Trophoblast cell (in vitro differentiated cells and primary cell): ENCODE measurements at regions not wholly inside any gene's neighbourhood (a gene's known extent, or its start where the extent isn't known, plus 50 kb on each side); places are given as distances from the start of the nearest gene placed in this dataset.

Experiments used
- DNase-seq, 2 donors: peaks; one replicate each; pipeline ENCODE4 v3.0.0-alpha.2; 2016
- H2AFZ ChIP-seq: 2 replicates; pipeline ENCODE4 v1.6.1; 2013; ENCODE audit warnings: low read length, moderate library complexity, mild to moderate bottlenecking; ENCODE audit not compliant: insufficient read depth, poor library complexity
- H2AK5ac ChIP-seq: 2 replicates; pipeline ENCODE4 v1.6.1; 2013; ENCODE audit warnings: mild to moderate bottlenecking, low read length
- H2BK120ac ChIP-seq: 2 replicates; pipeline ENCODE4 v1.6.1; 2013; ENCODE audit warnings: low read length, mild to moderate bottlenecking, moderate library complexity; ENCODE audit not compliant: insufficient read depth, poor library complexity
- H2BK12ac ChIP-seq: 2 replicates; pipeline ENCODE4 v1.6.1; 2013; ENCODE audit warnings: mild to moderate bottlenecking, low read length, moderate library complexity
- H2BK5ac ChIP-seq: 2 replicates; pipeline ENCODE4 v1.6.1; 2013; ENCODE audit warnings: low read length, low read depth, moderate library complexity, mild to moderate bottlenecking; ENCODE audit not compliant: poor library complexity
- H3K14ac ChIP-seq: 2 replicates; pipeline ENCODE4 v1.6.1; 2013; ENCODE audit warnings: mild to moderate bottlenecking, low read length
- H3K18ac ChIP-seq: 2 replicates; pipeline ENCODE4 v1.6.1; 2013; ENCODE audit warnings: mild to moderate bottlenecking, low read length
- H3K23ac ChIP-seq: 2 replicates; pipeline ENCODE4 v1.6.1; 2013; ENCODE audit warnings: low read length
- H3K27ac ChIP-seq: 2 replicates; pipeline ENCODE4 v1.5.1; 2013; ENCODE audit warnings: low read depth, mild to moderate bottlenecking, inconsistent platforms, low read length, moderate library complexity
- H3K27me3 ChIP-seq: 2 replicates; pipeline ENCODE4 v1.6.1; 2013; ENCODE audit warnings: inconsistent platforms, mild to moderate bottlenecking, low read length, moderate library complexity; ENCODE audit not compliant: insufficient read depth
- H3K36me3 ChIP-seq, 2 experiments: 1 replicate in 1 of 2; 2 replicates in 1 of 2; pipeline ENCODE4 v1.6.1; 2013; ENCODE audit warnings: low read length in 2 of 2, mild to moderate bottlenecking in 2 of 2, moderate library complexity in 1 of 2; ENCODE audit not compliant: insufficient read depth in 2 of 2, control insufficient read depth in 1 of 2
- H3K4ac ChIP-seq: 2 replicates; pipeline ENCODE4 v1.6.1; 2013; ENCODE audit warnings: low read depth, mild to moderate bottlenecking, low read length, moderate library complexity
- H3K4me1 ChIP-seq, 2 experiments: 1 replicate in 1 of 2; 2 replicates in 1 of 2; pipeline ENCODE4 v1.6.1; 2013; ENCODE audit warnings: low read length in 2 of 2, mild to moderate bottlenecking in 2 of 2, moderate library complexity in 1 of 2; ENCODE audit not compliant: insufficient read depth in 2 of 2, control insufficient read depth in 1 of 2
- H3K4me2 ChIP-seq: 2 replicates; pipeline ENCODE4 v1.6.1; 2013; ENCODE audit warnings: inconsistent platforms, mild to moderate bottlenecking, low read length, moderate library complexity
- H3K4me3 ChIP-seq: 2 replicates; pipeline ENCODE4 v1.5.1; 2013; ENCODE audit warnings: mild to moderate bottlenecking, low read depth, low read length, inconsistent platforms
- H3K79me1 ChIP-seq: one replicate; pipeline ENCODE4 v1.6.1; 2013; ENCODE audit warnings: low read length
- H3K79me2 ChIP-seq: 2 replicates; pipeline ENCODE4 v1.6.1; 2013; ENCODE audit warnings: low read length, mild to moderate bottlenecking; ENCODE audit not compliant: control insufficient read depth, insufficient read depth, poor library complexity
- H3K9ac ChIP-seq: 2 replicates; pipeline ENCODE4 v1.6.1; 2013; ENCODE audit warnings: mild to moderate bottlenecking, low read length
- H3K9me3 ChIP-seq: 2 replicates; pipeline ENCODE4 v1.6.1; 2013; ENCODE audit warnings: low read depth, mild to moderate bottlenecking, control low read depth, inconsistent platforms, low read length; ENCODE audit not compliant: insufficient read depth
- H4K12ac ChIP-seq: 2 replicates; pipeline ENCODE4 v1.6.1; 2013; ENCODE audit warnings: low read depth, mild to moderate bottlenecking, low read length, moderate library complexity
- H4K8ac ChIP-seq: 2 replicates; pipeline ENCODE4 v1.6.1; 2013; ENCODE audit warnings: low read depth, mild to moderate bottlenecking, low read length, moderate library complexity
- H4K91ac ChIP-seq: one replicate; pipeline ENCODE4 v1.6.1; 2013; ENCODE audit warnings: low read depth, mild to moderate bottlenecking, low read length, moderate library complexity
- WGBS: extraction: QIAGEN DNeasy Blood & Tissue Kit; methylation state at CpG from one replicate; pipeline ENCODE4 v1.1.7; 2013; ENCODE audit warnings: missing lambda C conversion rate; ENCODE audit not compliant: insufficient read length, insufficient coverage; ENCODE audit errors: extremely low coverage; 5-methylcytosine and 5-hydroxymethylcytosine counted together

DNA sequence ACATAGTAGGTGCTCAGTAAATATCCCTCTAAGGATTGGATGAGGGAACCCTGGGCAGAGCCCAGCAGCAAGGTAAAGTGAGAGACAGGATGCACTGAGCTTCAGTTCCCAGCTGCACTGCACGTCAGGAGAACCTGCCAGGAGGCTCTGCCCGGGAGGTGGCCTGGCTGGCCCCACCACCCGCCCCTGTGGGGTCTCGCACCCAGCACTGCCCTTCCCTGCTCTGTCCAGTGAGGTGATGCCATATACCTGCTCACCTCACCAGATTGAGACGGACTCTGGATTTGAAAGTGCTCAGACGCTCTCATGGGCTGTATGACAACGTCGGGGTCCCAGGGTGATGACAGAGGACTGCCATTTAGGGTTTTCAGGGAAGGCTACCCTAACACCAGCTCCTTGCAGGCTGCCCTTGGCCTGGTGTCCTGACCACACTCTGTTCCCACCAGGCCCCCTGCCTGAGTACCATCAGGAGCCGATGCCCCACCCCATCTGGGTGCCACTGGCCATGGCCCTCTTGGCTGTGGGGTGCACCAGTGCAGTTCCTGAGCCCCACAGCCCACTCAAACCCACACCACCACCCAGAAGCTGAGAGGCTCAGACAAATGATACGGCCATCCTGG lies 61.7 kb upstream of the FGF3 start:
- H3K9ac ChIP-seq: no peak overlapping the region
- H2BK120ac ChIP-seq: no peak overlapping the region
- H3K27me3 ChIP-seq: no peaks in the 10 kb centered on the region
- no peak overlapping the region for H2BK5ac ChIP-seq
- H2AFZ ChIP-seq: no peak overlapping the region
- no peak overlapping the region for H4K8ac ChIP-seq
- no peaks in the 10 kb centered on the region for H3K9me3 ChIP-seq
- DNase-seq: no peak
- no CpG with 5 or more reads among the region's 10 CpGs for WGBS
- H3K4me3 ChIP-seq: no peak overlapping the region
- H4K12ac ChIP-seq: no peak overlapping the region
- H3K18ac ChIP-seq: no peak overlapping the region
- no peaks in the 10 kb centered on the region for H3K36me3 ChIP-seq
- no peak overlapping the region for H3K23ac ChIP-seq
- H2AK5ac ChIP-seq: no peak overlapping the region
- H3K4me2 ChIP-seq: no peak overlapping the region
- H4K91ac ChIP-seq: no peak overlapping the region
- no peak overlapping the region for H2BK12ac ChIP-seq
- no peak overlapping the region for H3K14ac ChIP-seq
- no peaks in the 10 kb centered on the region for H3K79me2 ChIP-seq
- H3K79me1 ChIP-seq: no peaks in the 10 kb centered on the region
- H3K4me1 ChIP-seq: no peaks in the 10 kb centered on the region
- no peak overlapping the region for H3K27ac ChIP-seq
- H3K4ac ChIP-seq: no peak overlapping the region

DNA sequence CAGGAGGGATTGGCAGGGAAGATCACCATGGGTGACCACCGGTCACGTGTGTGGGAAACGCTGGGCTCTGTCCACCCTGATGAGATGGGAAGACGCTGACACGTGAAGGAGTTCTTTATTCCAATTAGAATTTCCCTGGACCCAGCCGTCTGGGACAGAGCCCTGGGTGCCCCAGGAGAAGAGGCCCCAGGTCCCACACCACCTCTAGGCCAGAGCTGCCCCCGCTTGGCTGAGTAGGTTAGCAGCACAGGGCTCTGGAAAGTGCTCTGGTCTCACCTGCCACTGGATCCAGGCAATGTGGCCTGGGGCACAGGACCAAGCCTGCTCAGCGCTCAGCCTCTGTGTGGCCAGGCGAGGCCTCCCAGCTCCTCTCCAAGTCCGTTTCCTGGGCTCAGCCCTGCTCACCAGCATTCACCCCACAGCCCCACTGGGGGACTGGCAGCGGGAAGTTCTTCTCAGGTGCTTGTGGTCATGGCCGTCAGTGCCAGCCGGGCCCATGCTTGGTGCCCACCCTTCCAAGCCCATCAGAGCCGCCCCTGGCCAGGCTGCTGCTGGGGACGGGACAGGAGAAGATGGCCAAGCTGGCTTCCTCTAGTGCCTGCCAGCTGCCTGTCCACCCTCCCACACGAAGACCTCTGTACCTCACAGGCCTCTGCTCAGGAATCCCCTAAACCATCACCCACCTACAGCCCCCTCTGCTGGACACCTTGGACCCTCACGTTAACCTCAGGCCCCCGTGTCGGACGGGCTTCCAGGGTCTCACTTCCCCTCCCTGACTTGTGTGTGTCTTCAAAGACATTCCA lies 62.5 kb upstream of the FGF3 start:
- no CpG with 5 or more reads among the region's 20 CpGs for WGBS
- no peak overlapping the region for H3K23ac ChIP-seq
- no peaks in the 10 kb centered on the region for H3K4me1 ChIP-seq
- H3K4ac ChIP-seq: no peak overlapping the region
- no peaks in the 10 kb centered on the region for H3K79me2 ChIP-seq
- no peak overlapping the region for H4K8ac ChIP-seq
- no peak overlapping the region for H3K4me3 ChIP-seq
- no peaks in the 10 kb centered on the region for H3K27me3 ChIP-seq
- H3K14ac ChIP-seq: no peak overlapping the region
- no peak overlapping the region for H2AK5ac ChIP-seq
- H3K79me1 ChIP-seq: no peaks in the 10 kb centered on the region
- H4K91ac ChIP-seq: no peak overlapping the region
- H3K36me3 ChIP-seq: no peaks in the 10 kb centered on the region
- DNase-seq: no peak
- no peak overlapping the region for H2AFZ ChIP-seq
- no peak overlapping the region for H3K18ac ChIP-seq
- H2BK120ac ChIP-seq: no peak overlapping the region
- no peak overlapping the region for H2BK5ac ChIP-seq
- H4K12ac ChIP-seq: no peak overlapping the region
- no peaks in the 10 kb centered on the region for H3K9me3 ChIP-seq
- H3K4me2 ChIP-seq: no peak overlapping the region
- no peak overlapping the region for H2BK12ac ChIP-seq
- H3K9ac ChIP-seq: no peak overlapping the region
- H3K27ac ChIP-seq: no peak overlapping the region

- Histone ChIP-seq H3K9ac (no peak overlapping the region), H3K36me3 (no peaks in the 10 kb centered on the region), H2BK5ac (no peak overlapping the region), H4K91ac (no peak overlapping the region), H3K4me1 (no peaks in the 10 kb centered on the region), H4K12ac (no peak overlapping the region), H3K79me2 (no peaks in the 10 kb centered on the region), H2BK12ac (no peak overlapping the region), H2AFZ (no peak overlapping the region), H3K4ac (no peak overlapping the region), H4K8ac (no peak overlapping the region), H2BK120ac (no peak overlapping the region), H3K14ac (no peak overlapping the region), H3K4me2 (no peak overlapping the region), H3K79me1 (no peaks in the 10 kb centered on the region), H3K4me3 (no peak overlapping the region), H2AK5ac (no peak overlapping the region), H3K27ac (no peak overlapping the region), H3K9me3 (no peaks in the 10 kb centered on the region), H3K27me3 (no peaks in the 10 kb centered on the region), H3K18ac (no peak overlapping the region), H3K23ac (no peak overlapping the region)
- WGBS: no CpG with 5 or more reads among the region's 7 CpGs
- DNase-seq: no peak
These were observed 63.0 kb upstream of the FGF3 start for GRCh38 chr11:69882270-69882608.

GRCh38 chr11:69883292-69884255 lies 64.4 kb upstream of the FGF3 start:
- H3K4me1 ChIP-seq: no peaks in the 10 kb centered on the region
- H3K9ac ChIP-seq: no peak overlapping the region

More at GRCh38 chr11:69883292-69884255, 64.4 kb upstream of the FGF3 start:
- Histone ChIP-seq H3K14ac (no peak overlapping the region), H3K27ac (no peak overlapping the region), H2AFZ (no peak overlapping the region), H3K23ac (no peak overlapping the region), H3K4me3 (no peak overlapping the region), H4K12ac (no peak overlapping the region), H2AK5ac (no peak overlapping the region), H3K9me3 (peaks cover 2% of the 10 kb centered on the region), H2BK5ac (no peak overlapping the region), H4K91ac (no peak overlapping the region), H2BK12ac (no peak overlapping the region), H3K4me2 (no peak overlapping the region), H3K4ac (no peak overlapping the region), H3K79me1 (no peaks in the 10 kb centered on the region), H3K36me3 (no peaks in the 10 kb centered on the region), H2BK120ac (no peak overlapping the region), H3K27me3 (no peaks in the 10 kb centered on the region), H4K8ac (no peak overlapping the region), H3K18ac (no peak overlapping the region), H3K79me2 (no peaks in the 10 kb centered on the region)
- DNase-seq: no peak
- no CpG with 5 or more reads among the region's 32 CpGs for WGBS
